Heart left ventricle (tissue), 13 donors: ENCODE measurements at regions not wholly inside any gene's neighbourhood (a gene's known extent, or its start where the extent isn't known, plus 50 kb on each side); places are given as distances from the start of the nearest gene placed in this dataset.

ENCODE experiments used
- CTCF ChIP-seq, 12 donors: fragments of 200-600 bp; sonication (generic) in 4 of 12; IDR thresholded peaks; one replicate each; pipeline versions ENCODE4 v1.5.0 to v1.8.0; 2018 to 2022; ENCODE audit warnings: antibody characterized with exemption in 12 of 12, mild to moderate bottlenecking in 5 of 12
- POLR2A ChIP-seq, 2 donors: fragments of 450-650 bp; IDR thresholded peaks; one replicate each; pipeline ENCODE4 v1.6.1; 2017; ENCODE audit warnings: antibody characterized with exemption in 2 of 2, mild to moderate bottlenecking in 2 of 2, moderate library complexity in 2 of 2
- donor health status: ischemic (EF 13 %, LVEDD 7.1; RV severe dilation, severe dysfunction).
- donor health status: DM: no; HTN: yes; CAD: no.
- donor health status: DM: no; HTN: no; CAD: no.
- donor health status: ischemic (EF 25% LVEDD 6.9; RV normal size, moderate dysfunction).
- donor health status: ischemic (EF 25% LVEDD 5.7; RV mildly dilated, moderate dysfunction).
- donor health status: ischemic (EF 35%, LVEDD 5.7; RV mildly dilated, moderate dysfunction).
- donor health status: nonischemic (EF 11% LVEDD 7.7; RV severe dilation, severe dysfunction).
- donor health status: DM: yes; HTN: yes; CAD: no.
- donor health status: PGD.
- donor health status: ischemic (EF 29% LVEDD 5.4; RV normal size, mild dysfunction).
- donor health status: nonischemic (EF 23%, LVEDD 6.1; RV moderate dilation, normal function).

- TF ChIP-seq CTCF (IDR thresholded peaks at IDR 0.05) (no peak), POLR2A (IDR thresholded peaks at IDR 0.05) (no peak)
These were observed 128.2 kb downstream of the ARSF start for GRCh38 chrX:3169421-3169820.
